Left ventricle myocardium inferior (tissue), 1 donor: ENCODE measurements at regions not wholly inside any gene's neighbourhood (a gene's known extent, or its start where the extent isn't known, plus 50 kb on each side); places are given as distances from the start of the nearest gene placed in this dataset.

Experiments
- DNase-seq: peaks from one replicate; pipeline ENCODE4 v3.0.0-alpha.2; 2020
- H3K27ac ChIP-seq: fragments of 200-600 bp; replicated peaks from 2 replicates; pipeline ENCODE4 v1.8.0; 2021
- H3K27me3 ChIP-seq: fragments of 200-600 bp; 2 replicates; pipeline ENCODE4 v1.8.0; 2021; ENCODE audit warnings: low read depth
- H3K36me3 ChIP-seq: fragments of 200-600 bp; 2 replicates; pipeline ENCODE4 v1.8.0; 2021
- H3K4me1 ChIP-seq: fragments of 200-600 bp; 2 replicates; pipeline ENCODE4 v1.8.0; 2021
- H3K4me3 ChIP-seq: fragments of 200-600 bp; 2 replicates; pipeline ENCODE4 v1.8.0; 2021; ENCODE audit warnings: mild to moderate bottlenecking, moderate library complexity
- H3K9me3 ChIP-seq: fragments of 200-600 bp; replicated peaks from 2 replicates; pipeline ENCODE4 v1.8.0; 2021
- CTCF ChIP-seq: fragments of 200-600 bp; IDR thresholded peaks from 2 replicates; pipeline ENCODE4 v1.8.0; 2021; ENCODE audit warnings: antibody characterized with exemption, mild to moderate bottlenecking, borderline replicate concordance
- intact Hi-C: fragments of 100-400 bp; cut with micrococcal nuclease; formaldehyde crosslinking; loops from one replicate; pipeline ENCODE4 v1.11.0; 2022
- donor health status: DM: no; HTN: yes; CAD: no; lungs with severe emphysema.

DNA sequence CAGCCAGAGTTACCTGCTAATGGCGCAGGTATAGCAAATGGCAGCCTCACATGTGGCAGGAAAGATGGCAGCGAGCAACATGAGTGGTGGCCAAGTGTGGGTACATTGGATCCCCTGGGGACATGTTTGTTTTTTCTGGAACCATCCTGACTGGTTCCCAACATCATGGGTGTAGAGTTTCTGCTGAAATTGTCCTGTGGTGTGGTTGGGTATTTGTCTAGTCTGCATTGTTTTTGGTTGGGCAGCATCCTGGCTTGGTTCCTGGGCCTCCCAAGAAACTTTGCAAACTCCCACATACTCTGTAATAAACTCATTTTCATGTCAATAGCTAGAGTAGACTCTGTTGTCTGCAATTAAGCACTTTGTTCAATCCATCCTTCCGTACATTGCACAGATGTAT is 282.6 kb downstream of the CDC5L start:
- DNase-seq, result no peak
- Histone ChIP-seq H3K27ac (no peak overlapping the region), H3K9me3 (no peaks in the 10 kb centered on the region), H3K4me1 (no peaks in the 10 kb centered on the region), H3K4me3 (no peak overlapping the region), H3K36me3 (no peaks in the 10 kb centered on the region), H3K27me3 (peaks cover 83% of the 10 kb centered on the region)
- no peak for TF ChIP-seq CTCF
- intact Hi-C loops, result no loop called here

GRCh38 chr6:44671333-44671732 is 283.8 kb downstream of the CDC5L start:
- no peaks in the 10 kb centered on the region for H3K4me1 ChIP-seq
- no peaks in the 10 kb centered on the region for H3K36me3 ChIP-seq
- H3K27ac ChIP-seq, result no peak overlapping the region
- intact Hi-C loops, result no loop called here
- H3K9me3 ChIP-seq, result no peaks in the 10 kb centered on the region
- no peak overlapping the region for H3K4me3 ChIP-seq
- no peak for TF ChIP-seq CTCF
- no peak for DNase-seq
- H3K27me3 ChIP-seq, result peaks cover 85% of the 10 kb centered on the region

- intact Hi-C loops, result no loop called here
- no peak for DNase-seq
- Histone ChIP-seq H3K27me3 (peaks cover 88% of the 10 kb centered on the region), H3K27ac (no peak overlapping the region), H3K4me3 (no peak overlapping the region), H3K9me3 (no peaks in the 10 kb centered on the region), H3K36me3 (no peaks in the 10 kb centered on the region), H3K4me1 (no peaks in the 10 kb centered on the region)
- no peak for TF ChIP-seq CTCF
These were observed 284.6 kb downstream of the CDC5L start for GRCh38 chr6:44672086-44672485.

GRCh38 chr6:44672841-44673240 is 285.3 kb downstream of the CDC5L start:
- DNase-seq, result no peak
- H3K27me3 ChIP-seq, result peaks cover 82% of the 10 kb centered on the region
- H3K9me3 ChIP-seq, result no peaks in the 10 kb centered on the region
- no peaks in the 10 kb centered on the region for H3K36me3 ChIP-seq
- intact Hi-C loops, result no loop called here
- no peak overlapping the region for H3K27ac ChIP-seq
- no peaks in the 10 kb centered on the region for H3K4me1 ChIP-seq
- no peak overlapping the region for H3K4me3 ChIP-seq
- no peak for TF ChIP-seq CTCF

DNA sequence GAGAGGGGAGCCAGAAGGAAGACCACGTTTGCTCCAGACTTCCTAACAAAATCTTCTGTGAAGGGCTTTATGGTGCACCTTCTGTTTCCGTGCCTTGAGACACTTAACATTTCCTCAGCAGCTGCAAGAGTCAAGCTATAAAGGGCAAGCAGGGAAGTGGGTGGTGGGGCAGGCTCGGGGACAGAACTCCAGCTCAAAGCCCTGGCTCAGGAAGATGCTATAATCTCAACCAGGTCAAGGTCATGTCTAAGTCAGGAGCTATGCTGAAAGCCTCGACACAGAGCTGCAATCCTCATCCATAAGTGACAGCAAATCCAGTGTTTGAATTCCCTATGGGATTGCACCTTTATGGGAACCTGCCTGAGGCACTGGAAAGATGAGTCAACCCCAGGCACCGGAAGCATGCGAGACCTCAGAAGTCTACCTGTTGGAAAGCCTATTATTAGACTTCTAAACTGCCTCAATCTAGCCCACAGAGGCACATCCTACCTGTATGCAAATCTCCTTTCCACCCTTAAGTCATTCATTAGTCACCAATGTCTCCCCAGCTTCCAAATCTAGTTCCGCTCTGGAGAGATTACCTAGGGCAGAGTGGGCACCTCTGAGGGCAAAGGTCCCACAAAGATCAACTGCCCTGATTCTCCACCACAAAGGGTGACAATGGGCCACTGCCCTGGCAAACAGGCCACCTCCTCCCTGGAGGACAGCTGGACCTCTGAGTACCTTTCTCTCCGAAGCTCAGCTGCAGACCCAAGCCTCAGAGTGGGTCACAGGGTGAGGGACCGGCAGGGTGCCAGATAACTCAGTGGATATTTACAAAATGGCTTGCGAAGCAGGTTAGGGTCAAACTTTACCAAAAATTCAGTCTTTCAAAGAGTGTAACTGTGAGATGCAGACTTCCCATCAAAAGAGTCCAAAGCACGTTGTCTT is 287.0 kb downstream of the CDC5L start:
- no peak for DNase-seq

More for the DNA sequence above, 287.0 kb downstream of the CDC5L start:
- Histone ChIP-seq H3K4me3 (no peak overlapping the region), H3K4me1 (no peaks in the 10 kb centered on the region), H3K27ac (no peak overlapping the region), H3K36me3 (no peaks in the 10 kb centered on the region), H3K27me3 (peaks cover 81% of the 10 kb centered on the region), H3K9me3 (no peaks in the 10 kb centered on the region)
- intact Hi-C loops, result no loop called here
- no peak for TF ChIP-seq CTCF
